ENCODE measurements at regions not wholly inside any gene's neighbourhood (a gene's known extent, or its start where the extent isn't known, plus 50 kb on each side); places are given as distances from the start of the nearest gene placed in this dataset.

DNA sequence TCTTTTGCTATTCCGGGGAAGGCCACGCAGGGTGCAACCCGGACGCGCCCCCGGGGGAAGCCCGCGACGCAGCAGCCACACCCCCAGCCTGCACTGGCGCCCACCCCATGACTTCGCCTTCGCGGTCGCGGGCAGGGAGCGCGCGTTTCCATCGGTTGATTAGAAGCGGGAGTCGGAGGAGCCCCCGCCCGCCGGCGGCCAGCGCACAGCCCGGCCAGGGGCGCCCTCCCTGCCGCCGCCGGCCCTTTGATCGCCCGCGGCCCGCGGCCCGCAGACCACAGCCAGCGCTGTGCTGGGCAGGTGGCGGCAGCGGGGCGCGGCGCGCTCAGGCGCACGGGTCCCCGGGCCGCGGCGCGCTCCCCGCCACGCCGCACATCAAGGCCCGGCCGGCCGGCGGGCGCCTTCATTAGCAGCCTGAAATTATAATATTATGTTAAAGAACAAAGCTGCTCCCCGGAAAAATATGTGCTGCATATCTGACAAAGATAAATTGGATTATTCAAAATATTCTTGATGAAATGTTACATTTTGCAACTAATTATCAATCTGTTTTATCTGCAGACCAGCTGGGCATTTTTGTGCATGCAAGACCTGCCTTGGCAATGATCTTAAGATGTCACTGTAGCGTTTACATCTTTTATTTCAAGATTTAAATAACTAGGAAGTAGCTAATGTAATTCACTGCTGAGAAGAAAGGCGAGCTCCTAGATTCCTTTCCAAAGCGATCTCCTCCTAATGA is 160.7 kb upstream of the MKI67 start:
- Histone ChIP-seq H3K9me3 (peaks cover 9% of the 10 kb centered on the region), H3K27ac (no peak overlapping the region), H3K4me1 (no peaks in the 10 kb centered on the region), H3K4me3 (no peak overlapping the region), H3K27me3 (ENCODE audit: insufficient read depth in 3 of 3, low read length in 2 of 3) (peaks cover 0 to 47% (median 8%) of the 10 kb centered on the region in 3 donors), H3K36me3 (ENCODE audit: insufficient read depth in 1 of 2, low read depth in 1 of 2) (no peaks in the 10 kb centered on the region)
- ATAC-seq (no peak), DNase-seq (no peak)
- intact Hi-C loops (cut with DNase I), result no loop called here
- 7% methylated on average over 53 to 63 of the region's 63 CpGs for WGBS, 3 donors
- no peak for TF ChIP-seq CTCF (IDR thresholded peaks at IDR 0.05)

- no peaks in the 10 kb centered on the region for H3K4me1 ChIP-seq
- H3K27me3 ChIP-seq (ENCODE audit: insufficient read depth in 3 of 3, low read length in 2 of 3), result peaks cover 0 to 47% (median 8%) of the 10 kb centered on the region in 3 donors
These were observed 161.7 kb upstream of the MKI67 start for GRCh38 chr10:128287921-128288320.

DNA sequence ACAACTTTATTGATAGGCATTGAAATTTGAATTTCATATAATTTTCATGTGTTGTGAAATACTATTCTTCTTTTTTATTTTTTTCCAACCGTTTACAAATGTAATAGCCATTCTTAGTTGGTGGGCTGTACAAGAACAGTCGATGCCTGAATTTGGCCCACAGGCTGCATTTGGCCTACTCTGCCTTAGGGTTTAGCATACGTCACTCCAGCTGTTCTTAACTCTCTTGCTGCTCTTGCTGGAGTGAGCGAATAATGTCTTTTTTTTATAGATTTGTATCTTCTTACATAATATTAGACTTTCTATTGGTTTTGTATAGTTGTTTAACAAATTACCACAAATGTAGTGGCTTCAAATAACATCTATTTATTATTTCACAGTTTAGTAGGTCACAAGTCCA is 163.4 kb upstream of the MKI67 start:
- no peak for TF ChIP-seq CTCF (IDR thresholded peaks at IDR 0.05)
- Histone ChIP-seq H3K27ac (no peak overlapping the region), H3K4me3 (no peak overlapping the region), H3K4me1 (no peaks in the 10 kb centered on the region), H3K27me3 (ENCODE audit: insufficient read depth in 3 of 3, low read length in 2 of 3) (peaks cover 0 to 47% (median 8%) of the 10 kb centered on the region in 3 donors), H3K36me3 (ENCODE audit: insufficient read depth in 1 of 2, low read depth in 1 of 2) (no peaks in the 10 kb centered on the region), H3K9me3 (peaks cover 9% of the 10 kb centered on the region)
- ATAC-seq, result no peak
- intact Hi-C loops (cut with DNase I), result no loop called here
- WGBS, 3 donors, result 56 to 67% (median 65%) methylated on average over 4 of the region's 4 CpGs
- no peak for DNase-seq

More at GRCh38 chr10:128287921-128288320, 161.7 kb upstream of the MKI67 start:
- ATAC-seq, result no peak
- TF ChIP-seq CTCF (IDR thresholded peaks at IDR 0.05), result no peak
- no peaks in the 10 kb centered on the region for H3K36me3 ChIP-seq (ENCODE audit: insufficient read depth in 1 of 2, low read depth in 1 of 2)
- intact Hi-C loops (cut with DNase I), result no loop called here
- H3K9me3 ChIP-seq, result peaks cover 9% of the 10 kb centered on the region
- WGBS, 3 donors, result 93 to 98% (median 96%) methylated on average over 6 of the region's 6 CpGs
- H3K4me3 ChIP-seq, result no peak overlapping the region
- H3K27ac ChIP-seq, result no peak overlapping the region
- no peak for DNase-seq

- Histone ChIP-seq H3K27ac (no peak overlapping the region), H3K9me3 (peaks cover 9% of the 10 kb centered on the region), H3K36me3 (ENCODE audit: insufficient read depth in 1 of 2, low read depth in 1 of 2) (no peaks in the 10 kb centered on the region), H3K4me1 (no peaks in the 10 kb centered on the region), H3K27me3 (ENCODE audit: insufficient read depth in 3 of 3, low read length in 2 of 3) (peaks cover 0 to 6% (median 0%) of the 10 kb centered on the region in 3 donors), H3K4me3 (no peak overlapping the region)
- TF ChIP-seq CTCF (IDR thresholded peaks at IDR 0.05), result no peak
- no peak for DNase-seq
- intact Hi-C loops (cut with DNase I), result no loop called here
- ATAC-seq, result no peak
- WGBS, 3 donors, result 94 to 95% (median 94%) methylated on average over 7 of the region's 7 CpGs
These were observed 168.8 kb upstream of the MKI67 start for GRCh38 chr10:128295003-128295402.
